ENCODE measurements at regions not wholly inside any gene's neighbourhood (a gene's known extent, or its start where the extent isn't known, plus 50 kb on each side); places are given as distances from the start of the nearest gene placed in this dataset.
"Not testable (repeated sequence)": the region's sequence is repeated elsewhere in the genome, so short reads cannot be mapped to it uniquely, and the experiment has no call there.

DNA sequence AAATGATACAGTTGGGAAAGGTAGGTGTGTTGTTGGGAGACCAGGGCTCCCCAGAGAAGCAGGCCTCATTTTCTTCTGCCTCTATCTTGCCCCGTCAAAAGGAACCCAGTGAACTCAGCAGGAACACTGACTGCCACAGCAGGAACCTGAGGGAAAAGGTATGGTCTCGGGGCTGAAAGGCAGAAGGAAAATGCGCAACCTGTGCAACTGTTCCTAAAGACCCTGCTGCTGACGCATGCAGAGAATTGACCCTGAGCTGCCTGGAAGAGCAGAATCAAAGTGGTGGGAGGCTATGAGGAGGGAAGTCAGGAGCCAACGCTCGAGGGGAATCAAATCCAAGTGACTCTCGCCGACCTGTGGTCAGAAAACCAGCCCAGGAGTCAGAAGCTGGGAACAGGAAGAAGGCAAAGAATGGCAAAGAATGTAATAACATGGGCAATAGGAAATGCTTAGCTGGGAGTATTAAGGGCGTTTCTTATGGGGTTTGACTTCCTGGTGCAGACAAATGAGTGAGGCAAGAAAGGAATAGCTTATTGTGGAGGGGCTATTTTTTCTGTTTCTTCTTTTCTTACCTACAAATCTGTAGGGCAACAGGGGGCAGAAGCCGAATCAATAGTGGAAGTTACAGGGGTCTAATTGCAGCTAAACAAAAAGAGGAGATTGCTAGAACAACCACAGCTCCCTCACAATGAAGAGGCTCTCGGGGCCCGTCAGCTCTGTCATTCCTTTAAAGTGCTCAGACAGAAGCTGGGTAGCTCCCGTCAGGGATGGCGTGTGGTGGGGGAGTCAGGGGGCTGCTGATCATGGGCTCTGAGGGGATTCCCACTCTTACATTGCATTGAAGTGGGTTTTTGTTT, 65.4 kb upstream of the DLG1 start:
- peaks cover 11% of the 10 kb centered on the region for H3K27me3 Mint-ChIP-seq
- DNase-seq = no peak
- H3K4me3 Mint-ChIP-seq = no peak overlapping the region
- ChIA-PET POLR2A (no interaction called here), CTCF (interaction anchor here (1.2 kb wide), 1 partner anchor 107 kb away, joined by 10 read pairs; no protein-coding TSS in a partner anchor)
- intact Hi-C loops (cut with micrococcal nuclease) = no loop called here
- peaks cover 23% of the 10 kb centered on the region for H3K9me3 Mint-ChIP-seq
- no peaks in the 10 kb centered on the region for H3K4me1 Mint-ChIP-seq (ENCODE audit: low read depth)
- peaks cover 5% of the 10 kb centered on the region for H3K36me3 Mint-ChIP-seq
- no peak overlapping the region for H3K27ac Mint-ChIP-seq

DNA sequence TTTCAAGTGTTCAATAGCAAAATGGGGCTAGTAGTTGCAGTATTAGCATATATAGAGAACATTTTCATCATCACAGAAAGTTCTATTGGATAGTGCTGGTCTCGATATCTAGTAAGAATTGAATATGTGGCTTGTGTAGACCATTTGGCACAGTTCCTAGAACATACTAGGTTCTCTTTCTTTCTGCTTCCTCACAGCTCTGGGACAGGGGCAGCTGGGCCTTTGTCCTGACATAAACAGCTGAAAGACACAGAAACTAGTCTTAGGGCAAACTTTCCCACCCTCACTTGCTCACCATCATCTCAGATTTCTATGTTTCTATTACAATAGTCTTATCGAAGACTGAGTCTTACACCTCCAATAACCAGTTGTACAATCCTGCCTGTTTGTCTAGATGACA, 63.7 kb upstream of the DLG1 start:
- no peak overlapping the region for H3K4me3 Mint-ChIP-seq
- no peak overlapping the region for H3K27ac Mint-ChIP-seq
- CTCF ChIA-PET = no interaction called here
- peaks cover 5% of the 10 kb centered on the region for H3K36me3 Mint-ChIP-seq
- no peak for DNase-seq
- H3K9me3 Mint-ChIP-seq = peaks cover 24% of the 10 kb centered on the region
- H3K4me1 Mint-ChIP-seq (ENCODE audit: low read depth) = no peaks in the 10 kb centered on the region
- peaks cover 7% of the 10 kb centered on the region for H3K27me3 Mint-ChIP-seq
- POLR2A ChIA-PET = no interaction called here
- intact Hi-C loops (cut with micrococcal nuclease) = no loop called here

DNA sequence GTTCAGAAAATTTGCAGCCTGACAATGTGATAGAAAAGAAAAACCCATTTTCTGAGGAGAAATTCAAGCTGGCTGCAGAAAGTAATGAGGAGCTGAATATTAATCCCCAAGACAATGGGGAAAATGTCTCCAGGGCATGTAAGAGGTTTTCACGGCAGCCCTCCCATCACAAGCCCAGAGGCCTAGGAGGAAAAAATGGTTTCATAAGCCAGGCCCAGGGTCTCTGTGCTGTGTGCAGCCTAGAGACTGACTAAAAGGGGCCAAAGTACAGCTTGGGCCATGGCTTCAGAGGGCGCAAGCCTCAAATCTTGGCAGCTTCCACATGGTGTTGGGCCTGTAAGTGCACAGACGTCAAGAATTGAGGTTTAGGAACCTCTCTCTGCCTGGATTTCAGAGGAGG, 61.7 kb upstream of the DLG1 start:
- H3K27ac Mint-ChIP-seq; intact Hi-C loops (cut with micrococcal nuclease): not testable (repeated sequence)

DNA sequence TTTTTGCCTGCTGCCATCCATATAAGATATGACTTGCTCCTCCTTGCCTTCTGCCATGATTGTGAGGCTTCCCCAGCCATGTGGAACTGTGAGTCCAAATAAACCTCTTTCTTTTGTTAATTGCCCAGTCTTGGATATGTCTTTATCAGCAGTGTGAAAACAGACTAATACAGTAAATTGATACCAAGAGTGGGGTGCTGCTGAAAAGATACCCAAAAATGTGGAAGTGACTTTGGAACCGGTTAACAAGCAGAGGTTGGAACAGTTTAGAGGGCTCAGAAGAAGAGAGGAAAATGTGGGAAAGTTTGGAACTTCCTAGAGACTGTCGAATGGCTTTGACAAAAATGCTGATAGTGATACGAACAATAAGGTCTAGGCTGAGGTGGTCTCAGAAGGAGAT, 61.1 kb upstream of the DLG1 start:
- H3K36me3 Mint-ChIP-seq; CTCF ChIA-PET; H3K27me3 Mint-ChIP-seq; H3K4me1 Mint-ChIP-seq (ENCODE audit: low read depth); intact Hi-C loops (cut with micrococcal nuclease); POLR2A ChIA-PET; H3K27ac Mint-ChIP-seq; H3K4me3 Mint-ChIP-seq; DNase-seq: not testable (repeated sequence)
- peaks cover 24% of the 10 kb centered on the region for H3K9me3 Mint-ChIP-seq

More for the DNA sequence above, 61.7 kb upstream of the DLG1 start:
- DNase-seq; H3K36me3 Mint-ChIP-seq; H3K4me3 Mint-ChIP-seq; H3K27me3 Mint-ChIP-seq; POLR2A ChIA-PET; CTCF ChIA-PET; H3K4me1 Mint-ChIP-seq (ENCODE audit: low read depth): not testable (repeated sequence)
- H3K9me3 Mint-ChIP-seq = peaks cover 24% of the 10 kb centered on the region

DNA sequence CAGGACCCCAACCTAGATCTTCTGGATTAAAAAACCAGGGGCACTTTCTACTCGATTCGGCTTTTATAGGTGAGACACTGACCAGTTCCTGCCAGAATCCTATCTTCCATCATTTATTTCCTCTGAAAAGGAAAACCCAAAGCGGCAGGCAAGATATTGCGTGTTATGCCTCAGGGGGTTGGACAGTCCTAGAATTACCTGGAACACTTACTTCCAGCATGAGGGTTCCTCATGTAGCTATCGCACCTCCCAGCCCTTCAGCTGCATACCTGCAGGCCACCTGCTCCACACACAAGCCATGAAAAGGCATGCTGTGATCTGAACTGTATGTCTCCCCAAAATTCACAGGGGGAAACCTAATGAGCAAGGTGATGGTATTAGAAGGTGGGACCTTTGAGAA, 58.3 kb upstream of the DLG1 start:
- DNase-seq = no peak
- CTCF ChIA-PET = no interaction called here
- no peak overlapping the region for H3K27ac Mint-ChIP-seq
- H3K27me3 Mint-ChIP-seq = peaks cover 11% of the 10 kb centered on the region
- POLR2A ChIA-PET = no interaction called here
- no peaks in the 10 kb centered on the region for H3K4me1 Mint-ChIP-seq (ENCODE audit: low read depth)
- no peak overlapping the region for H3K4me3 Mint-ChIP-seq
- peaks cover 5% of the 10 kb centered on the region for H3K36me3 Mint-ChIP-seq
- intact Hi-C loops (cut with micrococcal nuclease) = no loop called here
- H3K9me3 Mint-ChIP-seq = peaks cover 24% of the 10 kb centered on the region

DNA sequence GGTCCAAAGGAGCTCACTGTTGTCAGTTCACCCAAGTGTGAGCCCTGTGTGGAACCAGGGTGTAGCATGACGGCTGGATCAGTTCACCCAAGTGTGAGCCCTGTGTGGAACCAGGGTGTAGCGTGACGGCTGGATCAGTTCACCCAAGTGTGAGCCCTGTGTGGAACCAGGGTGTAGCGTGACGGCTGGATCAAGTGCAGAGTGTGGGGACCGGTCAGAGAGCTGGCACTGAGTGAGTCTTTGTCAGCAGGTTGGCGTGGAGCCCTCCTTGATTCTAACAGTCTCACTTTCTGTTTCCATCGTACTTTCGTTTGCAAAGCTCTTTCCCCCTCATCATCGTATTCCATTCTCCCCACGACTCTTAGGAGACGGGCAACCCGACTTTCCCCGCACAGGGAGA, 57.9 kb upstream of the DLG1 start:
- peaks cover 11% of the 10 kb centered on the region for H3K27me3 Mint-ChIP-seq
- DNase-seq = no peak
- H3K4me1 Mint-ChIP-seq (ENCODE audit: low read depth) = no peaks in the 10 kb centered on the region
- H3K36me3 Mint-ChIP-seq = peaks cover 4% of the 10 kb centered on the region
- CTCF ChIA-PET = no interaction called here
- no peak overlapping the region for H3K27ac Mint-ChIP-seq
- H3K9me3 Mint-ChIP-seq = peaks cover 22% of the 10 kb centered on the region
- intact Hi-C loops (cut with micrococcal nuclease) = no loop called here
- H3K4me3 Mint-ChIP-seq = no peak overlapping the region
- POLR2A ChIA-PET = no interaction called here

DNA sequence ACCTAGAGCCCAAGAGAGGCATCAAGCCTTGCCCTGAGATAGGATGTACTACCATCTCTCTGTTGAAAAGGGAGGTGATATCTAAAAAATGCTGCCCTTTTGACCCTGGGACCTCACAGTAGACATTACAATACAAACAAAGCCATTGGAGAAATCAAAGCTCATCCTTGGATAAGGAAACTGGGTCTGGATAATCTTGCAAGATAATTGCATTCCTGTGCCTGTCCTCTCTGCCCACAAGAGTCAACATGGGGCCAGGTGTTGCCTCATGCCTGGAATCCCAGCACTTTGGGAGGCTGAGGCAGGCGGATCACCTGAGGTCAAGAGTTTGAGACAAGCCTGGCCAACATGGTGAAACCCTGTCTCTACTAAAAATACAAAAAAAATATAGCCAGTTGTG, 57.3 kb upstream of the DLG1 start:
- no peak for DNase-seq
- Mint-ChIP-seq H3K36me3 (peaks cover 4% of the 10 kb centered on the region), H3K4me3 (no peak overlapping the region), H3K4me1 (ENCODE audit: low read depth) (no peaks in the 10 kb centered on the region), H3K9me3 (peaks cover 17% of the 10 kb centered on the region), H3K27ac (no peak overlapping the region), H3K27me3 (peaks cover 12% of the 10 kb centered on the region)
- intact Hi-C loops (cut with micrococcal nuclease) = no loop called here
- ChIA-PET POLR2A (no interaction called here), CTCF (no interaction called here)

DNA sequence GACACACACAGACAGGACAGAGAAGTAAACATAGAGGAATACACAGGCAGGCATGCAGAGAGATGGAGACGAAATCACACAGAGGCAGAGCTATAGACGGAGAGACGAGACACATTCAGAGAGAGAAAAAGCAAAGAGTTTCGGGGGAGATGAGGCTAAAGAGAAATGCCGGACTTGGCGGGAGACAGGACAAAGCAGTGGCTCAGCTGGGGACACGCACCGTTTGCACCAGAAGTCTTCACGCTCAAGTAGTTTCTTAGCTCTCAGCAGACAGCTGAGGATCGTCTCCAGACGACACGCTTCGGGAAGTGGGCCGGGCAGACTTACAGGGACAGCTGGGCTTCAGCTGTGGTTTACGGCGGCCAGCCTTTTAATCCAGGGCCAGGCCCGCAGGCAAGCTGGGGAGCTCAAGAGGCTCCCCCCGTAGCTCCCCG, 56.2 kb upstream of the DLG1 start:
- intact Hi-C loops (cut with micrococcal nuclease) = no loop called here
- DNase-seq = no peak
- ChIA-PET POLR2A (no interaction called here), CTCF (no interaction called here)
- no peak overlapping the region for H3K4me3 Mint-ChIP-seq
- H3K36me3 Mint-ChIP-seq = no peaks in the 10 kb centered on the region
- H3K9me3 Mint-ChIP-seq = peaks cover 7% of the 10 kb centered on the region
- no peak overlapping the region for H3K27ac Mint-ChIP-seq
- peaks cover 12% of the 10 kb centered on the region for H3K27me3 Mint-ChIP-seq
- no peaks in the 10 kb centered on the region for H3K4me1 Mint-ChIP-seq (ENCODE audit: low read depth)

DNA sequence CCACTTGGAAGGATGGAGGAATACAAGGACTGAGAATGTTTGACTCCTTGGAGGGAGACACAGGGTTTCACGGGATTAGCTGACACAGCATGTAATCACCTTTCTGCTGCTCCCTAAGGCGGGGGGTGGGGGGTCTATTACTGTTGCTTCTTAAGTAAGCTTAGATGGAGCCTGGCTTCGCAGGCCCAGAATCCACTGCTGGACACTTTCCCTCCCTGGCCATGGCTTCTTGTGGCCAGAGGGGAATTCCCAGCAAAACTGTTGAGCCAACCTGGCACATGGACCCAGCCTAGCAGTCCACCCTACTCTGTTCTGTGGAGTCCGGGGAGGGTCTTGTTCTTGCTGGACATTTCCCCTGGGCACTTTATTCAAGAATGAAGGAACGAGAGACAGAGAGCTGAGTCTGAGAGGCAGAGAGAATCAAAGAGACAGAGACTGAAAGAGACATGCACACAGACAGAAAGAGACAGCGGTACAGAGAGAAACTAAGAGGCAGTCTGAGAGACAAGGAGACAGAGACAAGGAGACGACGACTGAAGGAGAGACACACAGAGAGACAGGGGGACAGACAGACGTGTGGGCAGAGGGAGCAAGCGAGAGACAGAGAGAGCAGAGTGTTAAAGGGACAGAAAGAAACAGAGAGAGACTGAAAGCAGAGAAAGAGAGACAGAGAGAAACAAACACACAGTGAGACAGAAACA, 55.6 kb upstream of the DLG1 start:
- Mint-ChIP-seq H3K4me1 (ENCODE audit: low read depth) (no peaks in the 10 kb centered on the region), H3K36me3 (no peaks in the 10 kb centered on the region), H3K9me3 (peaks cover 4% of the 10 kb centered on the region), H3K4me3 (no peak overlapping the region), H3K27ac (no peak overlapping the region), H3K27me3 (peaks cover 12% of the 10 kb centered on the region)
- no peak for DNase-seq
- intact Hi-C loops (cut with micrococcal nuclease) = no loop called here
- CTCF ChIA-PET = no interaction called here
- POLR2A ChIA-PET = no interaction called here

DNA sequence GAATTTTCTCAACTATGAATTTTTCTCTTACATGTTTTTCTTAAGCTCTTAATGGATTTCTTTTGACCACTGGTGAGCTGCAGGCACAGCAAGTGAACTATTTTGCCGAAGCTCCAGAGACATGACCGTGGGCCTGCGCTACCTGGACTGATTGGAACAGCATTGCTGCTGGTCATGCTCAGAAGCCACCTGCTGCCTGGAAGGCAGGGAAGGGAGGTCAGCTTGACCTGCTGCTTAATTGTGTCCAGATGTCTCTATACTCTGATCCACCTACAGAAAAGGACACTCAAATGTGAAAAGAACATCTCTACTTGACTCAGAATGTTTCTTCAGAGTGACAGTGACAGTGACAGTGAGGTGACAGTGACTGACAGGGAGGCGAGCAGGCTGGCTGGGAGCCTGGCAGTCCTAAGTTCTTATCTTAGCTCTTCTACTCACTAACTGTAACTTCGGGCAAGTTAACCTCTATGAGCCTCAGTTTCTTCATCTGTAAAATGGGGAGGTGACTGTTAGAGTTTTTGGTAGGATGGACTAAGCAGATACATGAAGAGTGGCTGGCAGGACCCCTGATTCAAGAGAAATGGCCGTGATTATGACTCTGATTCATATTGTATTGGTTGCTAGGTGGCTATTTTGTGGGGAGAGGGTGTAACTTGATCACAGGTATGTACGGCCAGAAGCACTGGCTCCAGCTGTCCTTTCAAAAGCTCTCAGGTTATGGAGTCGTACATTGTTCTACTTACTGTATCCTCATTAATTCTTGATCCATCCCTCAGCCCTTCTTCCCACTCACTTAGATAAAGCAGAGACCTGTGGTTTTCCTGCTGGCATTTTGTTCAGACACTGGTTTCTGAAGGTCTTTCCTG, 54.8 kb upstream of the DLG1 start:
- no peaks in the 10 kb centered on the region for H3K4me1 Mint-ChIP-seq (ENCODE audit: low read depth)
- H3K9me3 Mint-ChIP-seq = no peaks in the 10 kb centered on the region
- H3K36me3 Mint-ChIP-seq = no peaks in the 10 kb centered on the region
- DNase-seq = no peak
- H3K27ac Mint-ChIP-seq = no peak overlapping the region
- ChIA-PET CTCF (no interaction called here), POLR2A (no interaction called here)
- intact Hi-C loops (cut with micrococcal nuclease) = no loop called here
- peaks cover 14% of the 10 kb centered on the region for H3K27me3 Mint-ChIP-seq
- H3K4me3 Mint-ChIP-seq = no peak overlapping the region

DNA sequence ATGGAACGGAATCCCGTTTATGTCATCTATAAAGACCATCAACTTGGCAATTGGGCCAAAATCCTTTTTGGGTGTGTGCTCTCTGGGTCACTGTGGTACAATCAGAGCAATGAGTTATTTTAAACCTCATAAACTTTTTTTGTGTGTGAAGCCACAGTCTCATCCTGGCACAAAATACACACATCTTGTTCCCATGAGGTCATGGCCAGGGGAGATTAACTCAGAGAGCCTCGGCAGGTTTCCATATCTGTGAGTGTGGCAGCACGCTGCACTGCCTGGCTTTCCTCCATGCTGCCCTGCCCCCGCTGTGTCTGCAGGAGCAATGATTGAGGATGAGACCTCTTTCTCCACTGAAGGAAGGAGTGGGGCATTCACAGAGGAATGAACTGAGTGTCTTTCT, 54.0 kb upstream of the DLG1 start:
- DNase-seq = no peak
- POLR2A ChIA-PET = no interaction called here
- Mint-ChIP-seq H3K4me1 (ENCODE audit: low read depth) (no peaks in the 10 kb centered on the region), H3K27me3 (peaks cover 14% of the 10 kb centered on the region), H3K4me3 (no peak overlapping the region), H3K27ac (no peak overlapping the region), H3K9me3 (no peaks in the 10 kb centered on the region), H3K36me3 (no peaks in the 10 kb centered on the region)
- intact Hi-C loops (cut with micrococcal nuclease) = no loop called here
- CTCF ChIA-PET = no interaction called here

DNA sequence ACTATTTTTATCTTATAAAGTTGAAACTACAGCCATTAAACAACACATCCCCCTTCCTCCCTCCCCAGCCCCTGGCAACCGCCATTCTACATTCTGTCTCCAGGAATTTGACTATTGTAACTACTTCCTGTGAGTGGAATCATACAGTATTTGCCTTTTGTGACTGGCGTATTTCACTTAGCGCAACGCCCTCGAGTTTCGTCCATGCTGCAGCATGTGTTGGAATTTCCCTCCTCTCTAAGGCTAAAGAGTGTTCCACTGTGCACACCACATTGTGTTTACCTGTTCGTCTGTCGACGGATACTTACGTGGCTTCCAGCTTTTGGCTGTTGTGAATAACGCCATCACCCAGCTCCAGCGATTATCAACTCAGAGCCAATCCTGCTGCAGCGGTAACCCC, 52.0 kb upstream of the DLG1 start:
- no peak overlapping the region for H3K4me3 Mint-ChIP-seq
- no peak for DNase-seq
- peaks cover 11% of the 10 kb centered on the region for H3K27me3 Mint-ChIP-seq
- ChIA-PET POLR2A (no interaction called here), CTCF (no interaction called here)
- H3K36me3 Mint-ChIP-seq = no peaks in the 10 kb centered on the region
- H3K4me1 Mint-ChIP-seq (ENCODE audit: low read depth) = no peaks in the 10 kb centered on the region
- H3K27ac Mint-ChIP-seq = no peak overlapping the region
- H3K9me3 Mint-ChIP-seq = no peaks in the 10 kb centered on the region
- intact Hi-C loops (cut with micrococcal nuclease) = no loop called here
